H1 (cell line): ENCODE measurements at regions not wholly inside any gene's neighbourhood (a gene's known extent, or its start where the extent isn't known, plus 50 kb on each side); places are given as distances from the start of the nearest gene placed in this dataset.

ENCODE experiments used
- CTCF ChIA-PET: fragments of 300-600 bp; sonication (Branson Sonifier 250); formaldehyde crosslinking; loops from one replicate; lab custom pipeline; 2021; ENCODE audit not compliant: partially characterized antibody; lab: Charles Lee
- POLR2A ChIA-PET: fragments of 300-600 bp; sonication (Branson Sonifier 250); formaldehyde crosslinking; loops from one replicate; lab custom pipeline; 2021; ENCODE audit warnings: inconsistent platforms; ENCODE audit not compliant: partially characterized antibody; lab: Charles Lee
- DNase-seq, 2 experiments: peaks; one replicate each; pipeline versions ENCODE4 v3.0.0 to v3.0.0-alpha.2; 2010 to 2022; ENCODE audit warnings: low spot score in 2 of 2, low read depth in 1 of 2, mixed read lengths in 1 of 2
- FAIRE-seq: peaks from 2 replicates; lab custom pipeline; 2011; peaks lifted over from hg19 to GRCh38; lab: Jason Lieb, UNC
- H2AFZ ChIP-seq: 2 replicates; pipeline ENCODE4 v1.8.1; 2012; ENCODE audit warnings: low read length, inconsistent platforms
- H2AK5ac ChIP-seq: 2 replicates; pipeline ENCODE4 v1.6.1; 2013; ENCODE audit warnings: low read depth, low read length
- H2BK120ac ChIP-seq: replicated peaks from 2 replicates; pipeline ENCODE3; 2013; ENCODE audit warnings: low read depth, low read length, inconsistent platforms
- H2BK12ac ChIP-seq: 2 replicates; pipeline ENCODE4 v1.6.1; 2013; ENCODE audit warnings: low read depth, low read length
- H2BK15ac ChIP-seq: 2 replicates; pipeline ENCODE4 v1.6.1; 2013; ENCODE audit warnings: low read length
- H2BK20ac ChIP-seq: 2 replicates; pipeline ENCODE4 v1.6.1; 2013; ENCODE audit warnings: low read length
- H2BK5ac ChIP-seq: 2 replicates; pipeline ENCODE4 v1.6.1; 2013; ENCODE audit warnings: low read depth, low read length
- H3K14ac ChIP-seq: 2 replicates; pipeline ENCODE4 v1.6.1; 2013; ENCODE audit warnings: inconsistent platforms; ENCODE audit not compliant: insufficient read length
- H3K18ac ChIP-seq: 2 replicates; pipeline ENCODE4 v1.6.1; 2013; ENCODE audit warnings: low read length; ENCODE audit errors: extremely low read depth
- H3K23ac ChIP-seq: 2 replicates; pipeline ENCODE4 v1.6.1; 2013; ENCODE audit warnings: inconsistent platforms; ENCODE audit not compliant: insufficient read length
- H3K23me2 ChIP-seq: 2 replicates; pipeline ENCODE4 v1.6.1; 2013; ENCODE audit warnings: low read depth, low read length
- H3K27ac ChIP-seq: 2 replicates; pipeline ENCODE4 v1.6.1; 2011; ENCODE audit warnings: low read depth, low read length, inconsistent platforms
- H3K27me3 ChIP-seq, 4 experiments: replicated peaks in 1 of 4; 1 replicate in 1 of 4; 2 replicates in 3 of 4; pipeline versions ENCODE4 v1.6.1 to v1.8.1; 2011 to 2013; ENCODE audit warnings: low read length in 3 of 4, mild to moderate bottlenecking in 3 of 4, inconsistent platforms in 2 of 4, mixed read lengths in 2 of 4, moderate library complexity in 1 of 4; ENCODE audit not compliant: control insufficient read depth in 3 of 4, insufficient read depth in 3 of 4; ENCODE audit errors: extremely low read depth in 1 of 4
- H3K36me3 ChIP-seq, 4 experiments: 2 replicates each; pipeline versions ENCODE4 v1.6.1 to v1.8.1; 2011 to 2013; ENCODE audit warnings: mild to moderate bottlenecking in 4 of 4, low read length in 3 of 4, moderate library complexity in 2 of 4, control low read depth in 1 of 4, inconsistent platforms in 1 of 4; ENCODE audit not compliant: insufficient read depth in 4 of 4, control insufficient read depth in 2 of 4
- H3K4ac ChIP-seq: replicated peaks from 2 replicates; pipeline ENCODE3; 2013; ENCODE audit warnings: low read length, low read depth, mixed read lengths, inconsistent platforms; ENCODE audit not compliant: insufficient read length
- H3K4me1 ChIP-seq, 4 experiments: replicated peaks in 1 of 4; 1 replicate in 1 of 4; 2 replicates in 3 of 4; pipeline versions ENCODE4 v1.6.1 to v1.8.1; 2011 to 2013; ENCODE audit warnings: low read length in 3 of 4, inconsistent platforms in 2 of 4, mixed read lengths in 1 of 4; ENCODE audit not compliant: insufficient read depth in 4 of 4, control insufficient read depth in 3 of 4
- H3K4me2 ChIP-seq, 2 experiments: 2 replicates each; pipeline versions ENCODE4 v1.6.1 to v1.8.1; 2011 to 2013; ENCODE audit warnings: low read depth in 2 of 2, low read length in 2 of 2, control low read depth in 1 of 2, inconsistent platforms in 1 of 2, mild to moderate bottlenecking in 1 of 2; ENCODE audit not compliant: insufficient read depth in 1 of 2
- H3K4me3 ChIP-seq, 4 experiments: fragments of 200-600, 300-600 bp in 1 of 4; sonication (generic), shearing (Covaris generic), sonication (Bioruptor Twin) in 1 of 4; 2 replicates each; pipeline versions ENCODE4 v1.5.1 to v1.8.1; 2011 to 2016; ENCODE audit warnings: low read length in 4 of 4, low read depth in 3 of 4, control low read depth in 2 of 4, inconsistent platforms in 2 of 4, mild to moderate bottlenecking in 2 of 4, mixed read lengths in 1 of 4, moderate library complexity in 1 of 4; ENCODE audit not compliant: insufficient read depth in 2 of 4; ENCODE audit errors: extremely low read depth in 1 of 4
- H3K56ac ChIP-seq: replicated peaks from 2 replicates; pipeline ENCODE3; 2013; ENCODE audit warnings: low read depth, mild to moderate bottlenecking, mixed read lengths, low read length, inconsistent platforms; ENCODE audit not compliant: insufficient read length
- H3K79me1 ChIP-seq: 2 replicates; pipeline ENCODE4 v1.6.1; 2013; ENCODE audit warnings: low read depth, low read length, control low read depth
- H3K79me2 ChIP-seq, 2 experiments: 2 replicates each; pipeline versions ENCODE4 v1.6.1 to v1.8.1; 2012 to 2013; ENCODE audit warnings: low read length in 2 of 2, mild to moderate bottlenecking in 2 of 2, inconsistent platforms in 1 of 2; ENCODE audit not compliant: insufficient read depth in 2 of 2, control insufficient read depth in 1 of 2
- H3K9ac ChIP-seq, 4 experiments: replicated peaks in 1 of 4; 1 replicate in 1 of 4; 2 replicates in 3 of 4; pipeline versions ENCODE4 v1.6.1 to v1.8.1; 2011 to 2013; ENCODE audit warnings: low read depth in 3 of 4, low read length in 3 of 4, control low read depth in 2 of 4, mild to moderate bottlenecking in 2 of 4, moderate library complexity in 2 of 4, inconsistent platforms in 1 of 4; ENCODE audit errors: extremely low read depth in 1 of 4
- H3K9me3 ChIP-seq, 2 experiments: 2 replicates each; pipeline versions ENCODE4 v1.6.1 to v1.8.1; 2012 to 2013; ENCODE audit warnings: mild to moderate bottlenecking in 2 of 2, moderate library complexity in 2 of 2, control low read depth in 1 of 2, inconsistent platforms in 1 of 2, low read depth in 1 of 2, low read length in 1 of 2, mixed read lengths in 1 of 2; ENCODE audit not compliant: insufficient read depth in 2 of 2
- H4K20me1 ChIP-seq, 2 experiments: replicated peaks in 1 of 2; 2 replicates each; pipeline versions ENCODE3 to v1.8.1; 2011 to 2013; ENCODE audit warnings: inconsistent platforms in 2 of 2, low read length in 2 of 2, mild to moderate bottlenecking in 1 of 2; ENCODE audit not compliant: insufficient read depth in 2 of 2, control insufficient read depth in 1 of 2
- H4K5ac ChIP-seq: 2 replicates; pipeline ENCODE4 v1.6.1; 2013; ENCODE audit warnings: low read length, low read depth, mixed read lengths, inconsistent platforms; ENCODE audit not compliant: insufficient read length
- H4K8ac ChIP-seq: 2 replicates; pipeline ENCODE4 v1.8.0; 2013; ENCODE audit warnings: mild to moderate bottlenecking, moderate library complexity, low read length, inconsistent platforms; ENCODE audit not compliant: insufficient read depth; ENCODE audit errors: extremely low read depth
- H4K91ac ChIP-seq: replicated peaks from 2 replicates; pipeline ENCODE3; 2013; ENCODE audit warnings: low read length, mixed read lengths, inconsistent platforms; ENCODE audit not compliant: insufficient read length
- CHD7 ChIP-seq: fragments of 300-600 bp; sonication (generic); IDR thresholded peaks from 2 replicates; pipeline ENCODE4 v1.7.1; 2012; ENCODE audit warnings: low read length, moderate library complexity, mild to moderate bottlenecking, inconsistent platforms; ENCODE audit not compliant: insufficient replicate concordance

GRCh38 chr6:142011156-142011555 lies 121.6 kb upstream of the GJE1 start:
- Histone ChIP-seq H3K14ac (no peak overlapping the region), H2AFZ (no peak overlapping the region), H4K5ac (no peak overlapping the region), H2BK5ac (no peak overlapping the region), H4K20me1 (no peaks in the 10 kb centered on the region), H3K27ac (no peak overlapping the region), H2BK20ac (no peak overlapping the region), H3K36me3 (no peaks in the 10 kb centered on the region; a peak in 1 of 8 replicates), H3K18ac (no peak overlapping the region), H3K79me1 (no peaks in the 10 kb centered on the region), H3K79me2 (peaks cover 0 to 12% of the 10 kb centered on the region in 2 experiments; a peak in 2 of 4 replicates), H3K9me3 (no peaks in the 10 kb centered on the region), H3K56ac (no peak overlapping the region), H3K23ac (no peak overlapping the region), H2AK5ac (no peak overlapping the region), H3K23me2 (no peaks in the 10 kb centered on the region), H3K27me3 (no peaks in the 10 kb centered on the region), H3K4me3 (no peak overlapping the region), H2BK12ac (no peak overlapping the region), H2BK120ac (no peak overlapping the region), H2BK15ac (no peak overlapping the region), H4K91ac (no peak overlapping the region), H3K9ac (no peak overlapping the region), H3K4me1 (peaks cover 2 to 7% (median 5%) of the 10 kb centered on the region in 4 experiments; a peak in 5 of 7 replicates), H4K8ac (no peak overlapping the region), H3K4ac (no peak overlapping the region), H3K4me2 (no peak overlapping the region)
- no peak for FAIRE-seq
- CTCF ChIA-PET = interaction anchor here (0.9 kb wide), 1 partner anchor 9 kb away, joined by 3 read pairs; no protein-coding TSS in a partner anchor
- no peak for DNase-seq
- POLR2A ChIA-PET = no interaction called here
- no peak for TF ChIP-seq CHD7
